ENCODE measurements at regions not wholly inside any gene's neighbourhood (a gene's known extent, or its start where the extent isn't known, plus 50 kb on each side); places are given as distances from the start of the nearest gene placed in this dataset.
A peak's percentile ranks its signal among the peaks of the same experiment; 100 is the strongest.

DNA sequence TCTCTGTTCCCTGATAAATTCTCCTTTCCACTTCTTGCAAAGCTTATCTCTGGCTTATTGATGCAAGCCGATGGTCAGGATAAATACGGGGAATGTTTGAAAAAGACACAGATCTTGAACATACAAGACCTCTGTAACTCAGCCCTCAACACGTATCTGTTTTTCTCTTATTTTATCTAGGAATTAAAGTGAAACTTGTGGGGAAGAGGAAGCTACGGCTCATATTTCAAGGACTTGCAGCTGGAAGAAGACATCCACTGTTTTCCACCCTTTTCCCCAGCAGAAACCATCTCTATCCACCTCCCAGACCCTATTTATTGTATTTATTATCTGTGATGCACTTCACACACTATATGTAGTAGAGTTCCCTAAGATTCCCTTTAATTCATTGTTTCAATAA is 98.4 kb upstream of the TANK start:
- Mint-ChIP-seq H3K27me3 (no peaks in the 10 kb centered on the region), H3K4me1 (peaks cover 4% of the 10 kb centered on the region), H3K9me3 (ENCODE audit: insufficient read depth) (peaks cover 2% of the 10 kb centered on the region), H3K27ac (no peak overlapping the region), H3K4me3 (no peak overlapping the region)
- ATAC-seq (ENCODE audit: low read depth) (no peak), DNase-seq (no peak)
- H3K79me2 ChIP-seq (ENCODE audit: control insufficient read depth, insufficient read depth, low read length), result no peaks in the 10 kb centered on the region
- H4K20me1 ChIP-seq (ENCODE audit: control insufficient read depth, insufficient read depth, low read length, poor library complexity, severe bottlenecking), result no peaks in the 10 kb centered on the region
- no CpG with 5 or more reads among the region's 4 CpGs for whole genome bisulfite sequencing (ENCODE audit: insufficient coverage)
- TF ChIP-seq EZH2 (IDR thresholded peaks at IDR 0.05; ENCODE audit: borderline replicate concordance, insufficient read depth, low read depth, low read length, poor library complexity, severe bottlenecking), result no peak
- TF ChIP-seq, protein P1, sequence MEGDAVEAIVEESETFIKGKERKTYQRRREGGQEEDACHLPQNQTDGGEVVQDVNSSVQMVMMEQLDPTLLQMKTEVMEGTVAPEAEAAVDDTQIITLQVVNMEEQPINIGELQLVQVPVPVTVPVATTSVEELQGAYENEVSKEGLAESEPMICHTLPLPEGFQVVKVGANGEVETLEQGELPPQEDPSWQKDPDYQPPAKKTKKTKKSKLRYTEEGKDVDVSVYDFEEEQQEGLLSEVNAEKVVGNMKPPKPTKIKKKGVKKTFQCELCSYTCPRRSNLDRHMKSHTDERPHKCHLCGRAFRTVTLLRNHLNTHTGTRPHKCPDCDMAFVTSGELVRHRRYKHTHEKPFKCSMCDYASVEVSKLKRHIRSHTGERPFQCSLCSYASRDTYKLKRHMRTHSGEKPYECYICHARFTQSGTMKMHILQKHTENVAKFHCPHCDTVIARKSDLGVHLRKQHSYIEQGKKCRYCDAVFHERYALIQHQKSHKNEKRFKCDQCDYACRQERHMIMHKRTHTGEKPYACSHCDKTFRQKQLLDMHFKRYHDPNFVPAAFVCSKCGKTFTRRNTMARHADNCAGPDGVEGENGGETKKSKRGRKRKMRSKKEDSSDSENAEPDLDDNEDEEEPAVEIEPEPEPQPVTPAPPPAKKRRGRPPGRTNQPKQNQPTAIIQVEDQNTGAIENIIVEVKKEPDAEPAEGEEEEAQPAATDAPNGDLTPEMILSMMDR (IDR thresholded peaks at IDR 0.05), result no peak
- H3K4me3 ChIP-seq (ENCODE audit: control extremely low read depth in 1 of 5, extremely low read depth in 1 of 5, insufficient read depth in 1 of 5, low read depth in 2 of 5, low read length in 4 of 5), result no peak overlapping the region
- H3K4me2 ChIP-seq (replicated peaks; ENCODE audit: low read depth, low read length, poor library complexity, severe bottlenecking), result no peak overlapping the region
- H3K27ac ChIP-seq (ENCODE audit: low read length in 2 of 2), result no peak overlapping the region
- CTCF ChIA-PET, result interaction anchor here (0.7 to 4.9 kb wide), 6 partner anchors 27 to 308 kb away, joined by 3 to 52 read pairs (median 4); no protein-coding TSS in a partner anchor
- POLR2A ChIA-PET, result no interaction called here
- intact Hi-C loops (cut with micrococcal nuclease), result loop anchor here (2.0 to 5.0 kb wide), 5 partner anchors 27 to 809 kb away; partner anchors contain the start of gene TANK
- no peak overlapping the region for H3K9ac ChIP-seq (ENCODE audit: low read length)
- no peaks in the 10 kb centered on the region for H3K27me3 ChIP-seq (replicated peaks in 1 of 4; ENCODE audit: control extremely low read depth in 1 of 4, control insufficient read depth in 3 of 4, insufficient read depth in 4 of 4, low read length in 3 of 4)
- no peaks in the 10 kb centered on the region for H3K9me3 ChIP-seq (ENCODE audit: control extremely low read depth in 1 of 3, control insufficient read depth in 2 of 3, insufficient read depth in 1 of 3, low read length in 2 of 3)
- no peak overlapping the region for H2AFZ ChIP-seq (ENCODE audit: insufficient read depth, low read depth, low read length, poor library complexity, severe bottlenecking)
- peaks cover 0 to 3% of the 10 kb centered on the region in 2 donors for H3K4me1 ChIP-seq (ENCODE audit: control insufficient read depth in 2 of 2, insufficient read depth in 2 of 2, low read length in 2 of 2)
- H3K36me3 ChIP-seq (replicated peaks in 1 of 2; ENCODE audit: control extremely low read depth in 1 of 2, control insufficient read depth in 1 of 2, extremely low read depth in 1 of 2, insufficient read depth in 2 of 2, low read length in 1 of 2), result no peaks in the 10 kb centered on the region

- ChIA-PET POLR2A (no interaction called here), CTCF (interaction anchor here (0.5 to 4.9 kb wide), 49 partner anchors 8 to 1187 kb away, joined by 3 to 52 read pairs (median 4); partner anchors contain the start of gene TANK)
- no peak overlapping the region for H3K27ac ChIP-seq (ENCODE audit: low read length in 2 of 2)
- Mint-ChIP-seq H3K27ac (no peak overlapping the region), H3K4me3 (no peak overlapping the region), H3K27me3 (no peaks in the 10 kb centered on the region), H3K4me1 (peaks cover 4% of the 10 kb centered on the region), H3K9me3 (ENCODE audit: insufficient read depth) (no peaks in the 10 kb centered on the region)
- H3K27me3 ChIP-seq (replicated peaks in 1 of 4; ENCODE audit: control extremely low read depth in 1 of 4, control insufficient read depth in 3 of 4, insufficient read depth in 4 of 4, low read length in 3 of 4), result no peaks in the 10 kb centered on the region
- TF ChIP-seq, protein P1 (IDR thresholded peaks at IDR 0.05), result peak; percentile 97
- TF ChIP-seq EZH2 (IDR thresholded peaks at IDR 0.05; ENCODE audit: borderline replicate concordance, insufficient read depth, low read depth, low read length, poor library complexity, severe bottlenecking), result no peak
- 69% methylated on average over 5 of the region's 8 CpGs for WGBS (ENCODE audit: insufficient coverage)
- H3K36me3 ChIP-seq (replicated peaks in 1 of 2; ENCODE audit: control extremely low read depth in 1 of 2, control insufficient read depth in 1 of 2, extremely low read depth in 1 of 2, insufficient read depth in 2 of 2, low read length in 1 of 2), result no peaks in the 10 kb centered on the region
- DNase-seq (peak; percentile 77), ATAC-seq (ENCODE audit: low read depth) (peak; percentile 89)
- H3K9ac ChIP-seq (ENCODE audit: low read length), result no peak overlapping the region
- H3K4me3 ChIP-seq (ENCODE audit: control extremely low read depth in 1 of 5, extremely low read depth in 1 of 5, insufficient read depth in 1 of 5, low read depth in 2 of 5, low read length in 4 of 5), result no peak overlapping the region
- peaks cover 0 to 3% of the 10 kb centered on the region in 2 donors for H3K4me1 ChIP-seq (ENCODE audit: control insufficient read depth in 2 of 2, insufficient read depth in 2 of 2, low read length in 2 of 2)
- H3K4me2 ChIP-seq (replicated peaks; ENCODE audit: low read depth, low read length, poor library complexity, severe bottlenecking), result no peak overlapping the region
- no peaks in the 10 kb centered on the region for H4K20me1 ChIP-seq (ENCODE audit: control insufficient read depth, insufficient read depth, low read length, poor library complexity, severe bottlenecking)
- H2AFZ ChIP-seq (ENCODE audit: insufficient read depth, low read depth, low read length, poor library complexity, severe bottlenecking), result peak overlapping the region; percentile 6
- H3K9me3 ChIP-seq (ENCODE audit: control extremely low read depth in 1 of 3, control insufficient read depth in 2 of 3, insufficient read depth in 1 of 3, low read length in 2 of 3), result no peaks in the 10 kb centered on the region
- no peaks in the 10 kb centered on the region for H3K79me2 ChIP-seq (ENCODE audit: control insufficient read depth, insufficient read depth, low read length)
- intact Hi-C loops (cut with micrococcal nuclease), result loop anchor here (1.0 to 5.0 kb wide), 6 partner anchors 25 to 811 kb away; partner anchors contain the start of gene TANK
These were observed 96.9 kb upstream of the TANK start for GRCh38 chr2:161063157-161063945.

Data from B cell (primary cell).